PC-9 (cell line): ENCODE measurements at regions not wholly inside any gene's neighbourhood (a gene's known extent, or its start where the extent isn't known, plus 50 kb on each side); places are given as distances from the start of the nearest gene placed in this dataset.

Experiments
- BruUV-seq: library from RNA; stranded (reverse); fragments of 400-500 nt; replicated peaks from 2 replicates; lab custom pipeline; 2021; lab: Mats Ljungman, UMichigan
- CTCF ChIA-PET: fragments of 300-600 bp; sonication (Branson Sonifier 250); formaldehyde crosslinking; loops from one replicate; lab custom pipeline; 2022; ENCODE audit warnings: antibody characterized with exemption; lab: Charles Lee
- POLR2A ChIA-PET: fragments of 300-600 bp; sonication (Branson Sonifier 250); formaldehyde crosslinking; loops from one replicate; lab custom pipeline; 2022; ENCODE audit warnings: antibody characterized with exemption; ENCODE audit not compliant: unreplicated experiment; lab: Charles Lee
- DNase-seq, 2 experiments: peaks; one replicate each; pipeline versions ENCODE4 v3.0.0 to v3.0.0-alpha.2; 2015 to 2022; ENCODE audit warnings: mixed read lengths in 1 of 2
- H2AFZ ChIP-seq: fragments of 200-600 bp; sonication (generic); 2 replicates; pipeline ENCODE4 v1.8.1; 2017; ENCODE audit warnings: antibody characterized with exemption
- H3F3A ChIP-seq: fragments of 200-600 bp; sonication (generic); 2 replicates; pipeline ENCODE4 v1.8.1; 2017; ENCODE audit warnings: antibody characterized with exemption, mild to moderate bottlenecking, low read depth; ENCODE audit not compliant: insufficient read depth
- H3K27ac ChIP-seq: fragments of 200-600 bp; sonication (generic); 2 replicates; pipeline ENCODE4 v1.6.1; 2016; ENCODE audit warnings: mixed run types
- H3K27me3 ChIP-seq: fragments of 200-600 bp; sonication (generic); 2 replicates; pipeline ENCODE4 v1.6.1; 2016; ENCODE audit warnings: low read depth, mixed run types; ENCODE audit not compliant: insufficient read depth
- H3K36me3 ChIP-seq: fragments of 200-600 bp; sonication (generic); 2 replicates; pipeline ENCODE4 v1.6.1; 2016; ENCODE audit warnings: low read depth, mixed run types
- H3K4me1 ChIP-seq: fragments of 200-600 bp; sonication (generic); replicated peaks from 2 replicates; pipeline ENCODE4 v1.6.1; 2016; ENCODE audit warnings: mixed run types; ENCODE audit not compliant: insufficient read depth
- H3K4me2 ChIP-seq: fragments of 200-600 bp; sonication (generic); 2 replicates; pipeline ENCODE4 v1.6.1; 2017; ENCODE audit warnings: mixed run types
- H3K4me3 ChIP-seq: fragments of 200-600 bp; sonication (generic); 2 replicates; pipeline ENCODE4 v1.6.1; 2016; ENCODE audit warnings: mixed run types
- H3K79me2 ChIP-seq: fragments of 200-600 bp; sonication (generic); 2 replicates; pipeline ENCODE4 v1.6.1; 2017; ENCODE audit warnings: low read depth, mixed run types
- H3K9me2 ChIP-seq: fragments of 200-600 bp; sonication (generic); 2 replicates; pipeline ENCODE4 v1.8.1; 2017; ENCODE audit warnings: mild to moderate bottlenecking; ENCODE audit not compliant: insufficient read depth
- H3K9me3 ChIP-seq: fragments of 200-600 bp; sonication (generic); 2 replicates; pipeline ENCODE4 v1.8.1; 2016; ENCODE audit warnings: low read depth; ENCODE audit not compliant: insufficient read depth
- H4K20me1 ChIP-seq: fragments of 200-600 bp; sonication (generic); 2 replicates; pipeline ENCODE4 v1.8.1; 2017; ENCODE audit not compliant: insufficient read depth
- EZH2 ChIP-seq: fragments of 200-600 bp; sonication (generic); IDR thresholded peaks from 2 replicates; pipeline ENCODE4 v1.8.0; 2017; ENCODE audit warnings: antibody characterized with exemption, low read depth
- intact Hi-C: fragments of 100-400 bp; cut with micrococcal nuclease; formaldehyde crosslinking; loops from one replicate; pipeline ENCODE4 v1.10.0; 2022; ENCODE audit not compliant: unreplicated experiment
- TF ChIP-seq, protein P1 (sequence below): fragments of 200-600 bp; sonication (generic); conservative IDR thresholded peaks from 2 replicates; pipeline ENCODE4 v1.6.1; 2017; ENCODE audit warnings: mixed run types, antibody characterized with exemption, mild to moderate bottlenecking, moderate library complexity

DNA sequence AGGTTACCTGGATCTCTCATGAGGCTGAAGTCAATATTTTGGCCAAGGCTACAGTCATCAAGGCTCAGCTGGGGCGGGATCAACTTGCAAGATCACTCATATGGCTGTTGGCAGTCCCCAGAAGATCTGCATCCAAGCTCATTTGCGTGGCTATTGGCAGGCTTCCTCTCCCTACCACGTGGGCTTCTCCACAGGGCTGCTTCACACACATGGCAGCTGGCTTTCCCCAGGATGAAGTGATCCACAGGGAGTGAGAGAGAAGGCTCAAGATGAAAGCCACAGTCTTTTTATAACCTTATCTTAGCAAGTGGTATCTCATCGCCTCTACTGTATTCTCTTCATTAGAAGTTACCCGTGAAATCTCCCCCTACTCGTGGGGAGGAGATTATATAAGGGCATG, 167.4 kb downstream of the TMEM26 start:
- no peak overlapping the region for H3K4me2 ChIP-seq
- H3K79me2 ChIP-seq: no peaks in the 10 kb centered on the region
- no peak overlapping the region for H3K4me3 ChIP-seq
- no peak overlapping the region for H2AFZ ChIP-seq
- no peaks in the 10 kb centered on the region for H3K9me3 ChIP-seq
- intact Hi-C loops: loop anchor here (2.0 to 10.0 kb wide), 4 partner anchors 145 to 841 kb away; no protein-coding TSS in a partner anchor
- H3K4me1 ChIP-seq: peaks cover 6% of the 10 kb centered on the region; the same call in 1 of the 2 replicates
- POLR2A ChIA-PET: no interaction called here
- CTCF ChIA-PET: no interaction called here
- H3K9me2 ChIP-seq: no peaks in the 10 kb centered on the region
- no peaks in the 10 kb centered on the region for H3K27me3 ChIP-seq
- BruUV-seq: no TSS peak
- TF ChIP-seq, protein P1, sequence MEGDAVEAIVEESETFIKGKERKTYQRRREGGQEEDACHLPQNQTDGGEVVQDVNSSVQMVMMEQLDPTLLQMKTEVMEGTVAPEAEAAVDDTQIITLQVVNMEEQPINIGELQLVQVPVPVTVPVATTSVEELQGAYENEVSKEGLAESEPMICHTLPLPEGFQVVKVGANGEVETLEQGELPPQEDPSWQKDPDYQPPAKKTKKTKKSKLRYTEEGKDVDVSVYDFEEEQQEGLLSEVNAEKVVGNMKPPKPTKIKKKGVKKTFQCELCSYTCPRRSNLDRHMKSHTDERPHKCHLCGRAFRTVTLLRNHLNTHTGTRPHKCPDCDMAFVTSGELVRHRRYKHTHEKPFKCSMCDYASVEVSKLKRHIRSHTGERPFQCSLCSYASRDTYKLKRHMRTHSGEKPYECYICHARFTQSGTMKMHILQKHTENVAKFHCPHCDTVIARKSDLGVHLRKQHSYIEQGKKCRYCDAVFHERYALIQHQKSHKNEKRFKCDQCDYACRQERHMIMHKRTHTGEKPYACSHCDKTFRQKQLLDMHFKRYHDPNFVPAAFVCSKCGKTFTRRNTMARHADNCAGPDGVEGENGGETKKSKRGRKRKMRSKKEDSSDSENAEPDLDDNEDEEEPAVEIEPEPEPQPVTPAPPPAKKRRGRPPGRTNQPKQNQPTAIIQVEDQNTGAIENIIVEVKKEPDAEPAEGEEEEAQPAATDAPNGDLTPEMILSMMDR: no peak
- TF ChIP-seq EZH2: no peak
- no peak overlapping the region for H3K27ac ChIP-seq
- no peaks in the 10 kb centered on the region for H3K36me3 ChIP-seq
- no peaks in the 10 kb centered on the region for H4K20me1 ChIP-seq
- no peak for DNase-seq
- no peaks in the 10 kb centered on the region for H3F3A ChIP-seq

DNA sequence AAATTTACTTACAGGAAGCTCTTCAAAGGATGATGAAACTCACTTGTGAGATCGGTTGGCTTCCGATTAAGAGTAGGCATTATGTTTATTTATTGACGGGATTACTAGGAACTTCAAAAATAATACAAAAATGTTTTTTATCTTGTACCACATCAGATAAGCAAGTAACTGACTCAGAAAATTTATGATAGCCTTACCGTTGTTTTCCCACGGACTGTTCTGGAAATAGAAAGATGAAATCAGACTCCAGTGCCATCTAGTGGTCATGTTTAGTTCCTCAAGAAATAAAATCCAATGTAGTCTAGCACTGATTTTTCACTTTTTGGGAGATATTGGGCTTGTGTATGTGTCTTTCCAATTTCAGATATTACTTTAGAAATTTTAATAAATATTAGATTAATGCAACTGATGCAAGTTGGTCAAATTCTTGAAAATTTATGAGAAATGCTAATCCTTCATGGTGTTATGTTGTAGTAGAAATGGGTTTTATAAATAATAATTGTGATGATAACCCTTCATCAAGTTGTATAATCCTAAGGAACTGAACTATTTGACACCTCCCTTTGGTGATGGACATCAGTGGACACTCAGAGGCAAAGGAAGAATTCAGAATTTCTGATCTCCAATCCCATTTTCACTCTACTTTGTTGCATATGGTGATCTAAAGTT, 168.8 kb downstream of the TMEM26 start:
- Histone ChIP-seq H2AFZ (0 out of 2 replicates have a peak overlapping the region, but pooled peaks have one; percentile 45), H3K4me2 (peak overlapping the region; percentile 63), H3F3A (no peaks in the 10 kb centered on the region), H3K4me1 (peaks cover 6% of the 10 kb centered on the region; the same call in 1 of the 2 replicates), H3K9me3 (no peaks in the 10 kb centered on the region), H3K9me2 (no peaks in the 10 kb centered on the region), H4K20me1 (no peaks in the 10 kb centered on the region), H3K4me3 (0 out of 2 replicates have a peak overlapping the region, but pooled peaks have one; percentile 14), H3K36me3 (no peaks in the 10 kb centered on the region), H3K79me2 (no peaks in the 10 kb centered on the region), H3K27me3 (no peaks in the 10 kb centered on the region), H3K27ac (0 out of 2 replicates have a peak overlapping the region, but pooled peaks have one; percentile 9)
- POLR2A ChIA-PET: no interaction called here
- intact Hi-C loops: loop anchor here (1.0 to 10.0 kb wide), 5 partner anchors 144 to 840 kb away; no protein-coding TSS in a partner anchor
- DNase-seq: peak in 1 of 2 experiments; percentile 74
- CTCF ChIA-PET: interaction anchor here (0.6 to 0.7 kb wide), 2 partner anchors 246 to 335 kb away, joined by 4 to 5 read pairs; no protein-coding TSS in a partner anchor
- TF ChIP-seq, protein P1: peak; percentile 91
- no peak for TF ChIP-seq EZH2
- no TSS peak for BruUV-seq

DNA sequence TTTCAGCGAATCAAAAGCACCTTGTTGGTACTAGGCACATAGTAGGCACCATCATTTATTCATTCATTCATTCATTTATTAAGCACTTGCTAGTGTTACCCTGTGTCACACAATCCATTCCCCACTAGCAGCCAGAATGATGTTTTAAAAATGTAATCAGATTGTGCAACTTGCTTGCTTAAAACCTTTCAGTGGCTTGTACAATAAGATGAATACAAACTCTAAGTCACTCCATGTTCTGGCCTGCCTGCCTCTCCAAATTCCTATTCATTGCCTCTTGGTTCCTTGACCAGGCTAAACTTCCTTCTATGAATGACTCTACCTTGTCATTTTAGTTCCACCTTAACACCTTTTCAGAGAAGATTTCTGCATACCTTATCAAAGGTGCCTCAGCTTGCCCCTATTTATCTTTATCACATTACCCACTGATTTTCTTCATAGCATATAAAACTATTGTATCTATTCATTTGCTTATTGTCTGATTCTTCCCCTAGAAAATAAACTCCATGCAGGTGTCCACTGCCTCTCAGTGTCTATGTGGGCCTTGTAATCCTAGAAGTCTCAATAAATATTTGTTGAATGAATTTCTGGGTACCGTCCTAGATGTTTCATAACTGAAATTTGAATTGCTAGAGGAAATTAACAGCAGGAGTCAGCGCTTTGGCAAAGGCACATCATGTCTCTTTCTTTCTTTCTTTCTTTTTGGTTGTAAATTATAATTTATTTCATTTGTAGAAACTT, 169.5 kb downstream of the TMEM26 start:
- H3F3A ChIP-seq: no peaks in the 10 kb centered on the region

More for the DNA sequence above, 169.5 kb downstream of the TMEM26 start:
- Histone ChIP-seq H3K27ac (peak overlapping the region; percentile 9; the same call in 1 of the 2 replicates), H3K4me3 (0 out of 2 replicates have a peak overlapping the region, but pooled peaks have one; percentile 14), H4K20me1 (no peaks in the 10 kb centered on the region), H3K9me3 (no peaks in the 10 kb centered on the region), H3K27me3 (no peaks in the 10 kb centered on the region), H3K4me2 (peak overlapping the region; percentile 63), H3K36me3 (no peaks in the 10 kb centered on the region), H3K9me2 (no peaks in the 10 kb centered on the region), H2AFZ (0 out of 2 replicates have a peak overlapping the region, but pooled peaks have one; percentile 45), H3K4me1 (peaks cover 6% of the 10 kb centered on the region; the same call in 1 of the 2 replicates), H3K79me2 (no peaks in the 10 kb centered on the region)
- ChIA-PET CTCF (interaction anchor here (0.6 to 0.7 kb wide), 2 partner anchors 245 to 334 kb away, joined by 4 to 5 read pairs; no protein-coding TSS in a partner anchor), POLR2A (no interaction called here)
- intact Hi-C loops: loop anchor here (1.0 to 10.0 kb wide), 5 partner anchors 143 to 839 kb away; no protein-coding TSS in a partner anchor
- no TSS peak for BruUV-seq
- TF ChIP-seq, protein P1: no peak
- TF ChIP-seq EZH2: no peak
- no peak for DNase-seq
